ENCODE measurements at regions not wholly inside any gene's neighbourhood (a gene's known extent, or its start where the extent isn't known, plus 50 kb on each side); places are given as distances from the start of the nearest gene placed in this dataset.

DNA sequence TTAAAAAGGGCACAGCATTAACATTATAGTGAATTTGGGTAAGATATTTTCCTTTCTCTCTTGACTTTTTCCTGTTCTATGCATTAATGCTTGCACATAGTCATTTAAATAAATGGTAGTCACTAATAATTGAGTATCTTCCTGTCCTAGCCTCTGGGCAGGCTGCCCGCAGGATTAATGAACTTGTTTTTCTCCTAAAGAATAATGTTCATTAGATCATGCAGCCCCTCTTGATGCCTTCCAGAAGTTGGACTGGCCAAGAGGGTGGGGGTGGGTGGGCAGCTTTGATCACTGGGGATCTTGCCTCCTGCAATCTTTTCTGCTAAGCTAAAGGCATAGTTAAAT is 514.5 kb upstream of the CDH2 start:
- TF ChIP-seq CTCF (conservative IDR thresholded peaks at IDR 0.05) (no peak), ZFX (IDR thresholded peaks at IDR 0.05) (no peak)
